GM18867 (cell line): ENCODE measurements at regions not wholly inside any gene's neighbourhood (a gene's known extent, or its start where the extent isn't known, plus 50 kb on each side); places are given as distances from the start of the nearest gene placed in this dataset.

ENCODE experiments used
- ATAC-seq: cut with Tn5 transposase; IDR thresholded peaks from one replicate; pipeline ENCODE4 v1.9.1; 2021; ENCODE audit warnings: mild to moderate bottlenecking, moderate library complexity; ENCODE audit not compliant: unreplicated experiment

DNA sequence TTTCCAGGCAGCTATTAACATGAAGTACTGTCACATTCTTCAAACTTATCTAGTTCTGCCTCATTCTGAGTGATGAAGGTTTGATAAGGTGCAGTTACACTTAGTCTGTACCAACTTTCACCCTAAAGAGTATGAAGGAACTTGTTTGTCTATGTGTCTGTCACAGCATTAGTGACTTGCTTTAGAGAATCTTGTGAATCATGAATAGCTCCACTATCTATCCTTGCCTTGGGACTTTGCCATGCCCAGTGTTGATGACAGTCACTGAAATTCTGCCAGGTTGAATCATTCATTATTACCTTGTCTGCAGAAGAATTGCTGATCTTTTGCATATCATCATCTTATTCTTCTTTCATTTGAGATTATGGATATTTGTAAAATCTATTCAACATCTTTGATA lies 50.9 kb upstream of the A1CF start:
- no peak for ATAC-seq

DNA sequence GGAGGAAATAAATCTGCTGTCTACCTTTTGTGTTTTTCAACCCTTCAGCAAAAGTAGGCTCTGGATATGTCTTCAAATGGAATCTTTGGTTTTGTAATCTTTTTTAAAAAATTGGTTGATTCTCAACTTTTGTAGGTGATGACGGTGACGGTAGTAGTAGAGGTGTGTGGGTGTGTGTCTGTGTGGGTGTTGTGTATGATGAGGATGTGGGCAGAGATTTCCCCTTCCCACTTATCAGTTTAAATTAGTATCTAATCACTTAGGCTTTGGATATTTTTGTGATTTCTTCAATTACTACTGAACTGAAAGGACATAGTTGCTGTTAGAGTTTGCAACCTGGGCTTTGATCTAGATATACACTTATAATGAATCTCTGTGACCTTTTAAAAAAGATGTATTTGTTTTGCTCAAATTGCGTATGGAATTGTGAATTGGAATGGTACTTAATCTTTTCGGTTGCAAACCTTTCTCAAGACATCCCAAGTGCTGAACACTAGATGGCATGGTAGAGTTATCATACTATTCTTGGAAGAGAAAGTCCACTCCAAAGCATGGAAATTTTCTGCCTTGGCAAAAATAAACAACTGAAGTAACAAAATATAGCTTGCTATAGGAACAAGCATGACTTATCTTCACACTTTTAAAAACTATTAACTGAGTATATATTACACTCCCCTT lies 51.9 kb upstream of the A1CF start:
- ATAC-seq: no peak

DNA sequence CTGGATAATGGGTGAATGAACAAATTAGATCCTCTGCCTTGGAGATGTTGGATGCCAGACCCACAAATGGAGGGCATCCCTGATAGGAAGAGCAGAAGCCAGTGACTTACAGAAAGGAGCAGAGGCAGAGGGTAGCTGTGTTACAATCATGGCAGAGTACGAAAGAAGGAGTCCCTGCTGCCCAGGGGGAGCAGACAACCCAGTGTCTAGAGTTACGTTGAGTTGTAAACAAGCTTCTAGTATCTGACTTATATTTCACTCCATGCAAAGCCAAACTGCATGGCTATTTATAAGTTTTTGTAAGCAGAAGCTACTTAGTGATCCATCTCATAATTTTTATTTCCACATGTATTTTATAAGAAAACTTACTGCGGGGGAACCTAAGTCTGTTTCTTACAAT lies 56.2 kb upstream of the A1CF start:
- no peak for ATAC-seq

DNA sequence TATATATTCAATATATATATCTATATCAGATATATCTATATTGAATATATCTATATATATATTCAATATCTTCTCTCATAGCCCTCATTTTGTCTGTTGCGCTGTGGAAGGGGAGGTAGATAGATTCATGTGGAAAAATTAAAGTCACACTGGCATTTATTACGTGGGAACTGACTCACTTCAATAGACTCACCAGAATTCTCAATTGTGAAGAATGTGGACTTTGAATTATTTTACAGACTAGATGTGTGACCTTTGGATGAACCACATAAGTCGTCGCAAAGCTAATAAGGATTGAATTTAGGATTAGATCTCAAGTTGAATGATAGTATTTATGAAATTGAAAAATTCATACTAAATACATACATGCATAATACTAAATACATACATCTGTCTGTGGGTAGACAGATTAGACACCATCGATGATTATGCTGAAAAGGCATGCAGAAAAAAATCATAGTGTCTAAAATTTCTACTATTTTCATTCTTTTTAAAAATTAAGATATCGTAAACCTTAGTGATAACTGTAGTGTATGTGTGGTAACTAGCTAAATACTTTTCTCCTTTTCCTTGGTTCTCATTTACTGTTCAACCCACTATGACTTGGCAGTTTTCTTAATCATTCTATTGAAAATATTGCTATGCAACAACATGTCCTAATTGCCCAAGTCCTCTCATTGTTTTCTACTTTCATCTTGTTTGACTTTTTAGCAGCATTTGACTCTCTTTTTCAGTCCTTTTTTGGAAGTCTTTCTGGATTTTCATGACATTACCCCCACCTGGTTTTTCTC lies 61.8 kb upstream of the A1CF start:
- no peak for ATAC-seq

DNA sequence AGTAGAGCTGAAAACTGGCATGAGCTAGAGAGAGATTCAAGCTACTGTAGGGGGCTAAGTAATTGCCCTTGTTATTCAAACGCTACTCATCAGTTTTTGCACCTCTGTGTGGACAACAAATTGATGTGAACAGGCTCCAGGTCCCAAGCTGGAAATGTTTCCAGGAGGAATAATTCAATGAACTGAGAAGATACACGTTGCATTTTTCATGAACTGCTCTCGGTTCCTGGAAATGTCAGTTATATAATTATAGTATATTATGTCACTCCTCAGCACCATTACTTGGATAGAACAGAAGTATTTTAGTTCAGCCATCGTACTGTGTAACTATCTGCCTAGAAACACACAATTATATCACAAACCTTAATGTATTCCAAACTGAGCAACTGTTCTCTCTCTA lies 65.9 kb upstream of the A1CF start:
- ATAC-seq: no peak

DNA sequence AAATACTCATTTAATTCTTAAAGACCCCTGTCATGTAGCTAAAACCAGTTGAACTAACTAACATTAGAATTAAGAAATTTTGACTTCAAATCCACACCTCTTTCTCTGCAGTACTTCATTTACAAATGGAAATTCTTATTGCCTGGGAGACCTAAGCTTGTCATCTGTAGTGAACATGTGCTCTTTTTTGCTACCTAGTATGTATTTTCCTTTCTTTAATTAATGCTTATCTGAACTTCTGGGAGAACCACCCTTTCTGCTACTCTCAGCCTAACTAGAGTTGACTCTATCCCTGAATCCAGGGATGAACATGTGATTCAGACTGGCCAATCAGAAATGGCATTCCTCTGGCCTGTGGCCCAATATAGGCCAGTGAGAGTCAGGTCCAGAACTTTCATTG lies 75.9 kb upstream of the A1CF start:
- no peak for ATAC-seq

DNA sequence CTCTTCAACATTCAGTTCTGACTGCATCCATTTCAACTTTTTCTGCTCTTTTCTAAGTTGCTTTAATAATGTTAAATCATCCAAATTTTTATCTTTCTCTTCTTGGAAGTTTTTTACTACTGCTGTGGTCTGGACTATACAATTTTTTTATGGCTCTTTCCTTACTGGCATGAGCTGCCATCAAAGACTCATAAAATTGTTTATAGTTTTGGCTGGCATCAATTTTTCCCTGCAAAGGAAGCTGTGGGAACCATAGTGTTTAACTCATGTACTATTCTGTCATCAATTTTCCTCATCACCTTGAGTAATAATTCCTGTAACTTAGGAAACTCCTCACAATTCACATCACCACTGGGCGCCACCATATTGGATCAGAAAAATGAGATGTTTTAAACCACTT lies 77.6 kb upstream of the A1CF start:
- ATAC-seq: no peak

DNA sequence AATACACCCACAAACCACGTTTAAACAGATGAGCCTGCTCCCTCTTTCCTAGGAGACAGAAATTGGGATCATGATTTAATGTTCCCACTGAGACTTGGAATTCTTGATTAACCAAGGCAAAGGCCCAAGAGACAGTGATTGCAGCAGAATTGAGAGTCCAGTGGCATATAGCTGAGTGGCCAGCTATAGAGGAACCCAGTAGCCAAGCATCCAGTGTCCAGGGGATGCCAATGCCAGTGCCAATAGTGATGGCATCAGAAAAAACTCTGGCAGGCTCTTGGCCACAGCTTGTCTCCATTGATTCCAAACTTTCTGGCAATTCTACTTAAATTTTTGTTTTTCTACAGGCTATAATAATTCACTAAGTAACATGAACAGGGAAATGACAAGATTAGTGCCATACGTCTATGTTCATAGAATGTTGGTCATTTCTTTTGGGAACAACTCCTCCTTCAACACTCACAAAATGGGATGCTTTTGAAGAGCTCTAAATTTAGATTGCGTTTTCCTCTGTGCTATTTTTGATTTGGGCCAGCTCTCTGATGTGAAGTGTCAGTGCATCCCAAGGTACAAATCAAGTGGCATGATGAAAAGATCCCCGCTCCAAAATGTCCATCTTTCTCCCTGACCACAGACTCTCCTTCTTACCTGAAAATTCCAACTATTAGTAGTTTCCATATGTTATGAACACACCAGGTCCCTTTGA lies 83.1 kb upstream of the A1CF start:
- ATAC-seq: no peak

DNA sequence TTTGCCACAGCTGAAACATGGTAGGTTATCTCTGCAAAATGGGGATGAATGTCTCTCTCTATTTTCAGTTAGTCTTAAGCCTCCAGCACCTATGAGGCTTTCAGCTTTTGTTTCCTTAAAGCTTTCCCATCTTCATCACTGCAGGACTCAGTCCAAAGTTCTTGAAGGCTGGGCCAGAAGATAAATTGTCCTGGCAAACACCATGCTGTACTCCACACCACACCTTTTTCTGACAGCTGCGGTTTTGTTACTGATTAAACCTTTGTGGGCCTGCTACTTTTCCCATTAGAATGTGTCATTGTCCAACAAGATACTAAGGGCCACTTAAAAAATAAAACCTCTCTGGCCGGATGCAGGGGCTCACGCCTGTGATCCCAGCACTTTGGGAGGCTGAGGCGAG lies 87.2 kb upstream of the A1CF start:
- ATAC-seq: no peak

DNA sequence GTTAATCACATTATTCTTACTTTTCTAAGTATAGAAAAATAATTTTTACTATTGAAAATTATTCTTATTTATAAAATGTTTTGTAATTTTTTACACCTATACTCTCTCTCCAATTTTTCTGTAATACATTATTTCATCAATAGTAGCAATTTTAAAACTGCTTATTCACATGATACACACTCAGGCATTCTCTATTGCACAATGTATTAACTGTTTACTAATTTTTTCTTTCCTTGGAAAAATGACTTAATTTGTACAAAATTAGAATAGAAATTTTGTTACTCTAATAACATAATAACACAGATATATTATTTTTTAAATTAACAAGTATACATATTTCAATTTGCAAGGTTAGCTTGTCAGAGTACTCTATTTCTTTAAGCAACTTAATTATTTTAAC lies 92.9 kb upstream of the PRKG1 start:
- no peak for ATAC-seq

DNA sequence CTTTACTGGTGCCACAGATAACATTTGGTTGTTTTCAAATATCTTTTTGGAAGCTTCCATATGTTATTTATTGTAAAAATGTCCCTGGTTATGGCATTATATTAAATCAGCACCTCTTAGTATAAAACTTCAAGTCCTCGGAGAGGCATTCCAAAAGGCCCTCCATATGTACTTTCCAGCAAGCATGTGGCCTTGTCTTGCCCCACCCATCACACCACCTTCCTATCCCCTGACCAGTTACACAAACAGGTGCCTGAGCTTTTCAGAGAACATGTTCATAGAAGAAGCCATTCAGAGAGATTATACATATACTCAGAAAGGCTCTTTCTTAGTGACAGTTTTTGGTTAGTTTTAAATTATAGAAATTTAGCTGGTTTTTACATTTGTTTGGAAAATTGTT lies 92.4 kb upstream of the PRKG1 start:
- ATAC-seq: no peak

DNA sequence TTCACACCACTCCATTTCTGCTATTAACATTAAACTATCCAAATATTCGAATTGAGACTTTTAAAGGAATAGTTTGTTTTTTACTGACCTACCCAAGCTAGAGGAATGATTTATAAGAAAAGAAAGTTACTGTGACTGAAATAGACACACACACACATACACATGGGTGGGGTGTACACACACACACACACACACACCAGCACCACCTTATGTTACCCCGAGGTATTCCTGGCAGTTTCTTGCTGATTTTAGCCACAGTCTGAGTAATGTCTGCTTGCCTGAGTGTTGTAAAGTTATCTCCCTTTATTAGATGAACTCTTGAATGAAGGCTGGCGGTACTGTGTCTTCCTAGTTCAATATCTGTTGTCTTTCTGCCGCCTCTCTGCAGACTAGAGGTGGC lies 91.3 kb upstream of the PRKG1 start:
- ATAC-seq: no peak

DNA sequence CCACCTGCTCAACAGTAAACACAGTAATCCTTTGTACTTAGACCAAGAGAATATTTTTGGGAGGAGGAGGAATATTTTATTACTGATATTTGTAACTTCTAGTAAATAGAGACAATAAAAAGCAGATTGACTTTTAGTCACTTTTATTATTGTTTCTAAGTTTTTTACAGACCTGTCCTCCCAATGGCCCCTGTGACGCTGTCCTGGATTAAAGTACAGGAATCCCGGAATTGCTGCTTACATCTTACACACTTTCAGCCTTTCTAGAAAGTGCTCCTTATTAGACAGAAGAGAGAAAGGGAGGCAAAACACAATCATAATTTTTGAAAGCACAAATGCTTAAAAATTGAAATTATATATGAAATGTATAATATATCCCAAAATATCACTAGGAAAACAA lies 86.4 kb upstream of the PRKG1 start:
- ATAC-seq: no peak

DNA sequence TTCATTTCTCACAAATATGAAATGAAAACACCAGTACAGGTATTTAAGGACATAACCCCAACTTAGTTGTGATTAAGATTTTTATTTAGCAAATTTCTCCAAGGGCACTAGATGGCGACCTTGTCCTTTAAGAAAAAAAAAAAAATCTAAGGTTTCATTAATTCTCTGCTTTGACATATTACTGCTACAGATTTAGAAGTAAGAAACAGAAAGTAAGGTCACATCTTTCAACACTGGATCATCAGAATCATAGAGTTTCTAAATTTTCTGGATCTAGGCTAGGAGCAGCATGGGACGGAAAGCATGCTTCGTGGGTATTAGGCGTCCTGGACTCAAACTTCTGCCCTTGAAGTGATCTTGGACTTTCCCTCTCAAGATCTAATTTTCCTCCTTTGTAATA lies 85.5 kb upstream of the PRKG1 start:
- ATAC-seq: no peak

DNA sequence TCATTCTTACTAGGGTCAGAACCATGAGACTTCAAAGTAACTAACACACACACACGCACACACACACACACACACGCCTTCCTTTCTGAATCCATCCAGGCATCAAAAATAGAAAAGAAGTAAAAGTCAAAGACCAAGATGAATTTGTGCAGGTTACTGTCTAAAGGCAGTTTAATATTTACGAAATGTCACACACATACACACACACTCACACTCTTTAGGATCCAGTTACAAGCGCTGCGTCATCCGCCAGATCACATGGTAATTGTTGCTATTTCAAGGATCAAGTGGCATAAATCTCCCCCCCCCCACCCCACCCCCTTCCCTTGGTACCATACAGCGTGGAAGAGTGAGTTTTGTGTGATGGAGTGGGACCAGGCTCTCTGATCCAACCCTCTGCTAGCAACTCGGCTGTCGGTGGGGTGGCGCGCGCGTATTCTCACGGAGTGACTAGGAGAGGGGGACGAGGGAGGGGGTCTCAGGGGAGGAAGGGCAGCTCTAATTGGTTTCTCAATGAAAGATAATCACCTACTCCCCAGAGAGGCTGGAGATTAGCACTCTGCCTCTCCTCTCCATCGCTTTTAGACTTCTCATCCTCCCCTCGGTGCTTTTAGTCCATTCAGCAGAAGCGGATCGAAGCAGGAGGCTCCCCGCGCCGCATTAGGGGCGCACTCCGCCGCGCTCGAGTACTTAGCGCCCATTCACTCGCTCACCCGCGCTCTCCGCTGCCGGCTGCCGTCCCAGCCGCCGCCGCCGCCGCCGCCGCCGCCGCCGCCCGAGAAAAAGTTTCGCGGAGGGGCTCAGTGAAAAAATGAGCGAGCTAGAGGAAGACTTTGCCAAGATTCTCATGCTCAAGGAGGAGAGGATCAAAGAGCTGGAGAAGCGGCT lies 83.5 kb upstream of the PRKG1 start:
- ATAC-seq: no peak

DNA sequence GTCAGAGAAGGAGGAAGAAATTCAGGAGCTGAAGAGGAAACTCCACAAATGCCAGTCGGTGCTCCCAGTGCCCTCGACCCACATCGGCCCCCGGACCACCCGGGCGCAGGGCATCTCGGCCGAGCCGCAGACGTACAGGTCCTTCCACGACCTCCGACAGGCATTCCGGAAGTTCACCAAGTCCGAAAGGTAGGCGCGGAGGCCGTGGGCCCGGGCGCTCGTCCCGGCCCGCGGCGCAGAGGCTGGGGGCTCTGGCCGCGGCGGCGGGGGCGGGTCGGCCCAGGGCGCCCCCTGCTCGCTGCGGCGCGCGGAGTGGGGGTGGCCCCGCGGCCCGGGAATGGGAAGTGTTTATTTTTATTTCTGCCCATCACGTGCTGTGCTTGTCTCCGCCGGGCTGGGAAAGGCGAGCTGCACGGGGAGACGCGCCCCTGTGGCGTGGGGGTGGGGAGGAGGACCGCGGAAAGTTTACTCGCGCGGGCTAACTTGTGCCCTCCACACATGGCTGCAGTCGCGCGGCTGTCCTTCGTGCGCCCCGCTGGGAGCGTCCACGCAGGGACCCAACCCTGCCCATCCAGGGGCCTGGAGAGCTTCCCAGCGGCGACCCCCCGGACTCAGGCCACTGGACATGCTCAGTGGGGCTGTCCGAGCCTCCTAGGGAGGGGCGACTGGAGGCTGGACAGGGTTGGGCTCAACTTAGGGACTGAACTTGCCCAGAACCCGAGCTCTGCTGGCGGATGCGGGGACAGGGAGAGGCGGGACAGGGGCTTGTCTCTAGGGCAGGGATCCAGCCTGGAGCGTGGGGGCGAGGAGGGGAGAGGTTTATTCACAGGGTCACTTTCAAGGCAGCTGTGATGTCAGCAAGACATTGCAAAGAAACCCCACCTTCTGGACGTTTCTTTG lies 82.6 kb upstream of the PRKG1 start:
- ATAC-seq: no peak

DNA sequence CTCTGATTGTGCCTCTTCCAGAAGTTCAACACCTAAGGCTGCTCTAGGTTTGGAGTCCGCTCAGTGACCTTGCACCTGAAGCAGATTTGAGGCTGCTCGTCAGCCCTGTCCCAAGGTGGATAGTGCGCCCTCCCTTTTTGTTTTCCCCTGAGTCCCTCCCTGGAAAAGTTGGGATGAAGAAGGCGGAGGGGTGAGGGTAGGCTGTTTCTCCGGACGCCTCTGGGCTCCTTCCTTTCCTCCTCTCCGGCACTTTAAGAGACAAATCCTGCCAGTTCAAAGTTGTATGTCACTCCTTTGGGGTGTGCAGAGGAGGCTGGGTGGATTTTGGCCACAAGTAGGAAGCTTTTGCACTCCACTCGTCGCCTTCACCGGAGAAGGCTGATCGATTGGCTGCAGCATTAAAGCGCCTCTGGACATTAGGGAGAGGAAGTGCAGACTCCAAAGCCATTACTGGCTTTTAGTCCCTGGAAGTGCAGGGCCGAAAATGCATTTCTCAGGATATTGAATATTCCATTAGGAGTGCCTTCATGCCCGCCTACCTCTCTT lies 81.9 kb upstream of the PRKG1 start:
- no peak for ATAC-seq

DNA sequence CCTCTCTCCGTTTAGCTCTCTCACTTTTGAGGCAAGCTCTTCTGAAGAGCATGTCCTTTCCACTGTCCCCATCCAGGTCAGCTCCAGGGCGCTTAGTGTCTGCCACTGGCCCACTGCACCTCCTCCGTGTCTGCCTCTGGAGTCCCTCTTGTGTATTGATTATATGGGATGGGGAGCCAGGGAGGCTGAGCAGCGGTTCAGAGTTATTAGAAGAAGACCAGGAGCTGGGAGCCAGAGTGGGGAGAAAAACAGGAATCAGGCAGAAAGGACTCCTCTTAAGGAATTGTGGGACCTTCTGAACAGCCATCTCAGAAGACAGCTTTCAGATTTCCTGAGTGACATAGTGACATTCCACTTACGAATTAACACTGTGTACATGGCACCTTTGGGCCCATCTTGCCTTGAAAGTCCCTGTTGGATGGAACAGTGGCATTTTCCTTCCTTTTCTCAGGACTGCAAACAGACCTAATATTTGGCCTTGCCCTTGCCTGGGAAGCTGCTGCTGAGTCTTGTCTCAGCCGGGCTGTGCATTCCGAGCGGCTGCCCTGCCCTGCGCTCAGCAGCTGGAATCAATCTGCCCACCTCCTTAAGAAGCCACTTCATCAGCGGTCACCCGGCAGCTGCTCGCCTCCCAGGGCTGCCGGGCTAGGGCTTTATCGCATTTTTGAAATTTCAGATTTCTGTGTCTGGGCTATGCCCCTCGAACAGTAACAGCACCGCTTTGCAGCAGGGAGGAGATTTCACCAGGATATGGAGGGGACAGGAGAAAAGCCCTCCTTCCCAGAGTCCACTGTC lies 81.1 kb upstream of the PRKG1 start:
- ATAC-seq: no peak

DNA sequence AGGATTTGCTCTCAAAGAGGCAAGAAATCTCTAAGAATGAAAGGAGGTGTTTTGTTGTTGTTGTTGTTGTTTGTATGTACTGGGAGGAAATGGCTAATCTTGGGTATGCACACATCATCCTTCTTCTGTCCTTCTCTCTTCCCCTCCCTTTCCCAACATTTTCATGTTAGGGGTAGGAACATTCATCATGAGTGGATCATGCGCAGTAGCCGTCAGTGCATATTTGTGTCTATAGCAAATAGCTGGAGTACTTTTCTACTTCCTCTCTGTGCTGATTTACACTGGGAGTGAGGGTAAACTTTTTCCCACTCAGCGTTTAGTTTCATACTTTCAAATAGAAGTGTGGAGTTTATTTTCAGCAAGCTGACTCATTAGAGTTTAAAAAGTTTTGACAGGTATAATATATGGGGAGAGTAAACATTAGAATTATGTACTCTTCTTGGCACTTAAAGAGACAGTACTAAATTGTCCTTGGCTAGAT lies 80.5 kb upstream of the PRKG1 start:
- no peak for ATAC-seq
